B cell (primary cell): ENCODE measurements at regions not wholly inside any gene's neighbourhood (a gene's known extent, or its start where the extent isn't known, plus 50 kb on each side); places are given as distances from the start of the nearest gene placed in this dataset.

ENCODE experiments used
- ATAC-seq: fragments of 200-7000 bp; cut with Tn5 transposase; one replicate; pipeline ENCODE4 v1.10.0; 2021; ENCODE audit warnings: low read depth, mild to moderate bottlenecking, moderate number of reproducible peaks, moderate library complexity
- CTCF ChIA-PET: fragments of 350-600 bp; sonication (Branson Sonifier 250); formaldehyde crosslinking; loops from one replicate; lab custom pipeline; 2021; ENCODE audit warnings: antibody characterized with exemption, inconsistent platforms; lab: Charles Lee
- POLR2A ChIA-PET: fragments of 350-600 bp; sonication (Branson Sonifier 250); formaldehyde crosslinking; loops from one replicate; lab custom pipeline; 2021; ENCODE audit warnings: antibody characterized with exemption; lab: Charles Lee
- DNase-seq: peaks from one replicate; pipeline ENCODE4 v3.0.0; 2013
- H2AFZ ChIP-seq: 2 replicates; pipeline ENCODE4 v1.6.1; 2012; ENCODE audit warnings: mild to moderate bottlenecking, low read depth, low read length; ENCODE audit not compliant: insufficient read depth, poor library complexity, severe bottlenecking
- H3K27ac ChIP-seq, 2 donors: 1 replicate in 1 of 2; 2 replicates in 1 of 2; pipeline ENCODE4 v1.5.1; 2012 to 2013; ENCODE audit warnings: low read length in 2 of 2, mild to moderate bottlenecking in 2 of 2, moderate library complexity in 1 of 2
- H3K27me3 ChIP-seq, 4 experiments: fragments of 200-600 bp in 1 of 4; sonication (generic) in 1 of 4; replicated peaks in 1 of 4; 1 replicate in 2 of 4; 2 replicates in 2 of 4; pipeline versions ENCODE4 v1.6.1 to v1.7.0; 2013 to 2016; ENCODE audit warnings: low read length in 3 of 4, mild to moderate bottlenecking in 2 of 4, mixed read lengths in 1 of 4, moderate library complexity in 1 of 4; ENCODE audit not compliant: insufficient read depth in 4 of 4, control insufficient read depth in 3 of 4; ENCODE audit errors: control extremely low read depth in 1 of 4
- H3K36me3 ChIP-seq, 2 experiments: replicated peaks in 1 of 2; 1 replicate in 1 of 2; 2 replicates in 1 of 2; pipeline versions ENCODE4 v1.6.1 to v1.7.1; 2013; ENCODE audit warnings: low read length in 1 of 2; ENCODE audit not compliant: insufficient read depth in 2 of 2, control insufficient read depth in 1 of 2; ENCODE audit errors: control extremely low read depth in 1 of 2, extremely low read depth in 1 of 2
- H3K4me1 ChIP-seq, 2 donors: fragments of 200-600 bp in 1 of 2; sonication (generic) in 1 of 2; 1 replicate in 1 of 2; 2 replicates in 1 of 2; pipeline versions ENCODE4 v1.5.1 to v1.6.1; 2013 to 2017; ENCODE audit warnings: low read length in 2 of 2; ENCODE audit not compliant: control insufficient read depth in 2 of 2, insufficient read depth in 2 of 2
- H3K4me2 ChIP-seq: replicated peaks from 2 replicates; pipeline ENCODE3; 2012; ENCODE audit warnings: mild to moderate bottlenecking, low read depth, low read length; ENCODE audit not compliant: poor library complexity, severe bottlenecking
- H3K4me3 ChIP-seq, 5 experiments: fragments of 200-600 bp in 1 of 5; sonication (generic) in 1 of 5; 1 replicate in 3 of 5; 2 replicates in 2 of 5; pipeline versions ENCODE4 v1.5.1 to v1.7.0; 2011 to 2016; ENCODE audit warnings: low read length in 4 of 5, mild to moderate bottlenecking in 4 of 5, low read depth in 2 of 5, control low read depth in 1 of 5, moderate library complexity in 1 of 5; ENCODE audit not compliant: insufficient read depth in 1 of 5; ENCODE audit errors: control extremely low read depth in 1 of 5, extremely low read depth in 1 of 5
- H3K79me2 ChIP-seq: fragments of 200-600 bp; sonication (generic); one replicate; pipeline ENCODE4 v1.6.0; 2016; ENCODE audit warnings: low read length; ENCODE audit not compliant: control insufficient read depth, insufficient read depth
- H3K9ac ChIP-seq: fragments of 200-600 bp; sonication (generic); 2 replicates; pipeline ENCODE4 v1.6.1; 2017; ENCODE audit warnings: mild to moderate bottlenecking, low read length, moderate library complexity
- H3K9me3 ChIP-seq, 3 donors: one replicate each; pipeline versions ENCODE4 v1.6.1 to v1.7.1; 2013; ENCODE audit warnings: low read length in 2 of 3; ENCODE audit not compliant: control insufficient read depth in 2 of 3, insufficient read depth in 1 of 3; ENCODE audit errors: control extremely low read depth in 1 of 3
- H4K20me1 ChIP-seq: 2 replicates; pipeline ENCODE4 v1.6.0; 2012; ENCODE audit warnings: mild to moderate bottlenecking, low read length; ENCODE audit not compliant: insufficient read depth, control insufficient read depth, poor library complexity, severe bottlenecking
- H3K27ac Mint-ChIP-seq: one replicate; pipeline ENCODE4 v1.8.0; 2021; ENCODE audit warnings: mixed read lengths
- H3K27me3 Mint-ChIP-seq: one replicate; pipeline ENCODE4 v1.8.0; 2021; ENCODE audit warnings: mixed read lengths
- H3K4me1 Mint-ChIP-seq: one replicate; pipeline ENCODE4 v1.8.0; 2021; ENCODE audit warnings: mixed read lengths
- H3K4me3 Mint-ChIP-seq: one replicate; pipeline ENCODE4 v1.8.0; 2021; ENCODE audit warnings: mixed read lengths
- H3K9me3 Mint-ChIP-seq: one replicate; pipeline ENCODE4 v1.8.0; 2022; ENCODE audit warnings: mixed read lengths; ENCODE audit not compliant: insufficient read depth
- CTCF ChIP-seq: fragments of 200-600 bp; IDR thresholded peaks from one replicate; pipeline ENCODE4 v1.8.0; 2022; ENCODE audit warnings: antibody characterized with exemption, mild to moderate bottlenecking
- EZH2 ChIP-seq: IDR thresholded peaks from 2 replicates; pipeline ENCODE4 v1.6.1; 2012; ENCODE audit warnings: borderline replicate concordance, low read depth, mild to moderate bottlenecking, moderate library complexity, low read length; ENCODE audit not compliant: insufficient read depth, poor library complexity, severe bottlenecking
- WGBS: methylation state at CpG from one replicate; pipeline ENCODE4 v1.1.5; 2013; ENCODE audit warnings: missing lambda C conversion rate; ENCODE audit not compliant: insufficient coverage; 5-methylcytosine and 5-hydroxymethylcytosine counted together
- intact Hi-C: fragments of 100-400 bp; cut with micrococcal nuclease; formaldehyde crosslinking; loops from one replicate; pipeline ENCODE4 v1.10.0; 2022

DNA sequence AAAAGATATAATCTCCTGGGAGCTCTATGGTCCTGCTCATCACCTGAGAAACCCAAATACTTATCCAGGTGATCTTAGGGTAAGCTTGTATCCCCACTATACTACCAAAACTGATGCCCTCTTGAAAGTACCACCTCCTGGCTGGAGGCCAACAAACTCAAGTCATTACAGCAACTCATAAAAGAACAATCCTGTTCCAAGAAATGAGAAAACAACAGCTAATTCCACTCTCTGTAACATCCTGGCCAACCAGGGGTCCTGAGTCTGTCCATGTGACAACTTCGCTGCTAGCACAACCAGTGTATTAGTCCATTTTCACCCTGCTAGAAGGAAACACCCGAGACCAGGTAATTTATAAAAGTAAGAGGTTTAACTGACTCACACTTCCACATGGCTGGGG lies 190.0 kb upstream of the BMP4 start:
- no peaks in the 10 kb centered on the region for H3K27me3 ChIP-seq
- no peak overlapping the region for H3K4me2 ChIP-seq
- intact Hi-C loops: no loop called here
- no peaks in the 10 kb centered on the region for H3K4me1 ChIP-seq
- no peak overlapping the region for H2AFZ ChIP-seq
- H3K9me3 ChIP-seq: peaks cover 0 to 6% (median 0%) of the 10 kb centered on the region in 3 donors
- no peak overlapping the region for H3K27ac ChIP-seq
- H4K20me1 ChIP-seq: no peaks in the 10 kb centered on the region
- H3K4me1 Mint-ChIP-seq: no peaks in the 10 kb centered on the region
- no peak overlapping the region for H3K4me3 ChIP-seq
- no peaks in the 10 kb centered on the region for H3K36me3 ChIP-seq
- WGBS: no CpG with 5 or more reads among the region's 2 CpGs
- H3K27me3 Mint-ChIP-seq: peaks cover 21% of the 10 kb centered on the region
- POLR2A ChIA-PET: no interaction called here
- no peak overlapping the region for H3K9ac ChIP-seq
- H3K9me3 Mint-ChIP-seq: peaks cover 6% of the 10 kb centered on the region
- H3K4me3 Mint-ChIP-seq: no peak overlapping the region
- CTCF ChIA-PET: no interaction called here
- TF ChIP-seq CTCF (no peak), EZH2 (no peak)
- H3K79me2 ChIP-seq: no peaks in the 10 kb centered on the region
- DNase-seq: no peak
- no peak overlapping the region for H3K27ac Mint-ChIP-seq
- no peak for ATAC-seq

- intact Hi-C loops: no loop called here
- Histone ChIP-seq H3K9me3 (peaks cover 0 to 6% (median 0%) of the 10 kb centered on the region in 3 donors), H3K4me2 (no peak overlapping the region), H3K4me3 (no peak overlapping the region), H3K9ac (no peak overlapping the region), H4K20me1 (no peaks in the 10 kb centered on the region), H3K27me3 (no peaks in the 10 kb centered on the region), H3K27ac (no peak overlapping the region), H3K79me2 (no peaks in the 10 kb centered on the region), H3K4me1 (no peaks in the 10 kb centered on the region), H3K36me3 (no peaks in the 10 kb centered on the region), H2AFZ (no peak overlapping the region)
- Mint-ChIP-seq H3K4me1 (no peaks in the 10 kb centered on the region), H3K4me3 (no peak overlapping the region), H3K27me3 (peaks cover 18% of the 10 kb centered on the region), H3K9me3 (peaks cover 6% of the 10 kb centered on the region), H3K27ac (no peak overlapping the region)
- TF ChIP-seq CTCF: no peak
- TF ChIP-seq EZH2: no peak
- ChIA-PET CTCF (no interaction called here), POLR2A (no interaction called here)
- WGBS: 46% methylated on average over 2 of the region's 2 CpGs
- DNase-seq: no peak
- no peak for ATAC-seq
Observed at GRCh38 chr14:54147282-54147681, 190.7 kb upstream of the BMP4 start.
